SJCRH30 (cell line): ENCODE measurements at regions not wholly inside any gene's neighbourhood (a gene's known extent, or its start where the extent isn't known, plus 50 kb on each side); places are given as distances from the start of the nearest gene placed in this dataset.
A peak's percentile ranks its signal among the peaks of the same experiment; 100 is the strongest.

Source experiments
- DNase-seq, 2 experiments: peaks; one replicate each; pipeline ENCODE4 v3.0.0-alpha.2; 2015 to 2020
- H3K27ac ChIP-seq: fragments of 250-450 bp; sonication (Bioruptor Pico); 2 replicates; pipeline ENCODE4 v1.5.1; 2020; ENCODE audit warnings: mild to moderate bottlenecking, moderate library complexity
- H3K27me3 ChIP-seq: fragments of 250-450 bp; sonication (Bioruptor Pico); 2 replicates; pipeline ENCODE4 v1.5.1; 2020; ENCODE audit warnings: mild to moderate bottlenecking, moderate library complexity
- H3K36me3 ChIP-seq: fragments of 250-450 bp; sonication (Bioruptor Pico); 2 replicates; pipeline ENCODE4 v1.5.1; 2020; ENCODE audit warnings: mild to moderate bottlenecking, moderate library complexity
- H3K4me1 ChIP-seq: fragments of 250-450 bp; sonication (Bioruptor Pico); 2 replicates; pipeline ENCODE4 v1.5.1; 2020; ENCODE audit warnings: mild to moderate bottlenecking, moderate library complexity
- H3K4me3 ChIP-seq: fragments of 250-450 bp; sonication (Bioruptor Pico); 2 replicates; pipeline ENCODE4 v1.5.1; 2020; ENCODE audit warnings: mild to moderate bottlenecking, moderate library complexity
- H3K9me3 ChIP-seq: fragments of 250-450 bp; sonication (Bioruptor Pico); replicated peaks from 2 replicates; pipeline ENCODE4 v1.5.1; 2020; ENCODE audit warnings: mild to moderate bottlenecking, moderate library complexity

GRCh38 chr2:220847589-220847988, 724.5 kb downstream of the EPHA4 start:
- peaks cover 5% of the 10 kb centered on the region for H3K27me3 ChIP-seq
- no peak overlapping the region for H3K4me3 ChIP-seq
- peak; percentile 20 to 39 for DNase-seq
- no peaks in the 10 kb centered on the region for H3K9me3 ChIP-seq
- no peak overlapping the region for H3K27ac ChIP-seq
- no peaks in the 10 kb centered on the region for H3K36me3 ChIP-seq
- H3K4me1 ChIP-seq: no peaks in the 10 kb centered on the region

GRCh38 chr2:220849433-220849832, 722.7 kb downstream of the EPHA4 start:
- H3K4me1 ChIP-seq: no peaks in the 10 kb centered on the region
- H3K27me3 ChIP-seq: peaks cover 5% of the 10 kb centered on the region
- no peak for DNase-seq
- H3K9me3 ChIP-seq: no peaks in the 10 kb centered on the region
- H3K27ac ChIP-seq: no peak overlapping the region
- H3K4me3 ChIP-seq: no peak overlapping the region
- no peaks in the 10 kb centered on the region for H3K36me3 ChIP-seq

- Histone ChIP-seq H3K9me3 (no peaks in the 10 kb centered on the region), H3K27me3 (peaks cover 5% of the 10 kb centered on the region), H3K4me1 (peaks cover 5% of the 10 kb centered on the region), H3K27ac (no peak overlapping the region), H3K4me3 (no peak overlapping the region), H3K36me3 (no peaks in the 10 kb centered on the region)
- DNase-seq: no peak
Measured at GRCh38 chr2:220850116-220850515, 722.0 kb downstream of the EPHA4 start.

GRCh38 chr2:220855296-220855695, 716.8 kb downstream of the EPHA4 start:
- Histone ChIP-seq H3K9me3 (no peaks in the 10 kb centered on the region), H3K27me3 (no peaks in the 10 kb centered on the region; the same call in 1 of the 2 replicates), H3K4me1 (peaks cover 17% of the 10 kb centered on the region), H3K36me3 (no peaks in the 10 kb centered on the region), H3K27ac (peak overlapping the region; percentile 32; the same call in 1 of the 2 replicates), H3K4me3 (no peak overlapping the region)
- DNase-seq: peak; percentile 82 to 95

GRCh38 chr2:220856486-220856885, 715.6 kb downstream of the EPHA4 start:
- H3K27ac ChIP-seq: no peak overlapping the region
- no peak for DNase-seq
- no peaks in the 10 kb centered on the region for H3K36me3 ChIP-seq
- no peaks in the 10 kb centered on the region; the same call in 1 of the 2 replicates for H3K27me3 ChIP-seq
- H3K4me1 ChIP-seq: peaks cover 17% of the 10 kb centered on the region
- no peaks in the 10 kb centered on the region for H3K9me3 ChIP-seq
- no peak overlapping the region for H3K4me3 ChIP-seq

- Histone ChIP-seq H3K9me3 (no peaks in the 10 kb centered on the region), H3K27me3 (no peaks in the 10 kb centered on the region; the same call in 1 of the 2 replicates), H3K27ac (no peak overlapping the region), H3K4me1 (peaks cover 17% of the 10 kb centered on the region), H3K4me3 (no peak overlapping the region), H3K36me3 (no peaks in the 10 kb centered on the region)
- peak in 1 of 2 experiments; percentile 10 for DNase-seq
Measured at GRCh38 chr2:220857368-220857767, 714.7 kb downstream of the EPHA4 start.

- Histone ChIP-seq H3K36me3 (no peaks in the 10 kb centered on the region), H3K4me3 (no peak overlapping the region), H3K4me1 (peaks cover 17% of the 10 kb centered on the region), H3K9me3 (no peaks in the 10 kb centered on the region), H3K27me3 (no peaks in the 10 kb centered on the region), H3K27ac (no peak overlapping the region)
- DNase-seq: no peak
Measured at GRCh38 chr2:220858101-220858500, 714.0 kb downstream of the EPHA4 start.

GRCh38 chr2:220871909-220872308, 700.2 kb downstream of the EPHA4 start:
- Histone ChIP-seq H3K4me1 (no peaks in the 10 kb centered on the region), H3K27me3 (no peaks in the 10 kb centered on the region), H3K36me3 (no peaks in the 10 kb centered on the region), H3K4me3 (no peak overlapping the region), H3K9me3 (no peaks in the 10 kb centered on the region), H3K27ac (no peak overlapping the region)
- no peak for DNase-seq

GRCh38 chr2:220876080-220876824, 695.9 kb downstream of the EPHA4 start:
- H3K36me3 ChIP-seq: no peaks in the 10 kb centered on the region
- H3K9me3 ChIP-seq: no peaks in the 10 kb centered on the region
- no peaks in the 10 kb centered on the region for H3K27me3 ChIP-seq
- no peaks in the 10 kb centered on the region for H3K4me1 ChIP-seq
- no peak overlapping the region for H3K27ac ChIP-seq
- no peak overlapping the region for H3K4me3 ChIP-seq
- DNase-seq: no peak

- Histone ChIP-seq H3K27ac (no peak overlapping the region), H3K4me3 (no peak overlapping the region), H3K27me3 (no peaks in the 10 kb centered on the region), H3K4me1 (no peaks in the 10 kb centered on the region), H3K36me3 (no peaks in the 10 kb centered on the region), H3K9me3 (no peaks in the 10 kb centered on the region)
- no peak for DNase-seq
Measured at GRCh38 chr2:220877491-220877890, 694.6 kb downstream of the EPHA4 start.

- H3K4me3 ChIP-seq: no peak overlapping the region
- DNase-seq: no peak
- no peaks in the 10 kb centered on the region for H3K9me3 ChIP-seq
- no peaks in the 10 kb centered on the region for H3K36me3 ChIP-seq
- no peaks in the 10 kb centered on the region for H3K27me3 ChIP-seq
- no peak overlapping the region for H3K27ac ChIP-seq
- no peaks in the 10 kb centered on the region for H3K4me1 ChIP-seq
Measured at GRCh38 chr2:220877897-220878296, 694.2 kb downstream of the EPHA4 start.

GRCh38 chr2:220880623-220881596, 691.2 kb downstream of the EPHA4 start:
- Histone ChIP-seq H3K4me3 (no peak overlapping the region), H3K27me3 (no peaks in the 10 kb centered on the region), H3K27ac (no peak overlapping the region), H3K9me3 (no peaks in the 10 kb centered on the region), H3K36me3 (no peaks in the 10 kb centered on the region), H3K4me1 (no peaks in the 10 kb centered on the region)
- DNase-seq: no peak

- no peak for DNase-seq
- no peaks in the 10 kb centered on the region for H3K36me3 ChIP-seq
- H3K4me1 ChIP-seq: no peaks in the 10 kb centered on the region
- H3K9me3 ChIP-seq: no peaks in the 10 kb centered on the region
- H3K27me3 ChIP-seq: no peaks in the 10 kb centered on the region
- no peak overlapping the region for H3K4me3 ChIP-seq
- H3K27ac ChIP-seq: no peak overlapping the region
Measured at GRCh38 chr2:220882507-220882906, 689.6 kb downstream of the EPHA4 start.

GRCh38 chr2:220885593-220885992, 686.5 kb downstream of the EPHA4 start:
- H3K9me3 ChIP-seq: no peaks in the 10 kb centered on the region
- DNase-seq: no peak
- no peaks in the 10 kb centered on the region for H3K4me1 ChIP-seq
- no peak overlapping the region for H3K4me3 ChIP-seq
- H3K36me3 ChIP-seq: no peaks in the 10 kb centered on the region
- no peak overlapping the region for H3K27ac ChIP-seq
- no peaks in the 10 kb centered on the region for H3K27me3 ChIP-seq

- Histone ChIP-seq H3K4me3 (no peak overlapping the region), H3K27ac (no peak overlapping the region), H3K36me3 (no peaks in the 10 kb centered on the region), H3K27me3 (no peaks in the 10 kb centered on the region), H3K4me1 (no peaks in the 10 kb centered on the region), H3K9me3 (no peaks in the 10 kb centered on the region)
- no peak for DNase-seq
Measured at GRCh38 chr2:220887271-220887870, 684.7 kb downstream of the EPHA4 start.
